Gastrocnemius medialis (tissue), 4 donors: ENCODE measurements at regions not wholly inside any gene's neighbourhood (a gene's known extent, or its start where the extent isn't known, plus 50 kb on each side); places are given as distances from the start of the nearest gene placed in this dataset.

Experiments
- ATAC-seq, 2 donors: fragments of 150-250 bp; one replicate each; pipeline ENCODE4 v1.9.1; 2016
- DNase-seq, 2 donors: peaks; one replicate each; pipeline ENCODE4 v3.0.0-alpha.2; 2019
- H3K27ac ChIP-seq, 4 donors: fragments of 200-600 bp; sonication (generic); 1 replicate in 1 of 4; 2 replicates in 3 of 4; pipeline ENCODE4 v1.5.1; 2016 to 2018; ENCODE audit warnings: mild to moderate bottlenecking in 2 of 4, moderate library complexity in 1 of 4
- H3K27me3 ChIP-seq, 3 donors: fragments of 200-600 bp; sonication (generic) in 2 of 3; 1 replicate in 1 of 3; 2 replicates in 2 of 3; pipeline versions ENCODE4 v1.5.1 to v1.6.0; 2016 to 2019; ENCODE audit warnings: mild to moderate bottlenecking in 1 of 3, moderate library complexity in 1 of 3
- H3K36me3 ChIP-seq, 2 donors: fragments of 200-600 bp; sonication (generic) in 1 of 2; one replicate each; pipeline ENCODE4 v1.5.1; 2017 to 2018
- H3K4me1 ChIP-seq, 2 donors: fragments of 200-600 bp; sonication (generic) in 1 of 2; one replicate each; pipeline ENCODE4 v1.5.1; 2016 to 2017; ENCODE audit warnings: mild to moderate bottlenecking in 2 of 2
- H3K4me3 ChIP-seq, 4 donors: fragments of 200-600 bp; sonication (generic) in 3 of 4; 1 replicate in 1 of 4; 2 replicates in 3 of 4; pipeline ENCODE4 v1.5.1; 2016 to 2019; ENCODE audit warnings: mild to moderate bottlenecking in 2 of 4
- H3K9me3 ChIP-seq, 3 donors: fragments of 200-600 bp; sonication (generic) in 2 of 3; 1 replicate in 1 of 3; 2 replicates in 2 of 3; pipeline ENCODE4 v1.5.1; 2016 to 2019
- POLR2A ChIP-seq, 2 donors: fragments of 450-650 bp; IDR thresholded peaks; one replicate each; pipeline ENCODE4 v1.6.1; 2017; ENCODE audit warnings: antibody characterized with exemption in 2 of 2, mild to moderate bottlenecking in 2 of 2, moderate library complexity in 2 of 2
- in situ Hi-C, 4 donors: fragments of 200-750 bp; cut with MboI; loops; one replicate each; pipeline versions ENCODE4 v1.15.0 to v1.8.0; 2017; ENCODE audit warnings: low sequenced_read_pairs in 4 of 4
- intact Hi-C: fragments of 100-400 bp; cut with DNase I; formaldehyde crosslinking; loops from one replicate; pipeline ENCODE4 v1.15.1; 2023; ENCODE audit warnings: low total_unique reads
- TF ChIP-seq, protein P1 (sequence below), 5 experiments: fragments of 450-650 bp in 3 of 5; fragments of 200-600 bp in 2 of 5; sonication (generic) in 2 of 5; IDR thresholded peaks in 4 of 5; conservative IDR thresholded peaks in 1 of 5; 1 replicate in 4 of 5; 2 replicates in 1 of 5; pipeline ENCODE4 v1.5.1; 2016 to 2019; ENCODE audit warnings: antibody characterized with exemption in 5 of 5, mild to moderate bottlenecking in 3 of 5, moderate library complexity in 3 of 5

- DNase-seq (no peak), ATAC-seq (no peak)
- TF ChIP-seq, protein P1, sequence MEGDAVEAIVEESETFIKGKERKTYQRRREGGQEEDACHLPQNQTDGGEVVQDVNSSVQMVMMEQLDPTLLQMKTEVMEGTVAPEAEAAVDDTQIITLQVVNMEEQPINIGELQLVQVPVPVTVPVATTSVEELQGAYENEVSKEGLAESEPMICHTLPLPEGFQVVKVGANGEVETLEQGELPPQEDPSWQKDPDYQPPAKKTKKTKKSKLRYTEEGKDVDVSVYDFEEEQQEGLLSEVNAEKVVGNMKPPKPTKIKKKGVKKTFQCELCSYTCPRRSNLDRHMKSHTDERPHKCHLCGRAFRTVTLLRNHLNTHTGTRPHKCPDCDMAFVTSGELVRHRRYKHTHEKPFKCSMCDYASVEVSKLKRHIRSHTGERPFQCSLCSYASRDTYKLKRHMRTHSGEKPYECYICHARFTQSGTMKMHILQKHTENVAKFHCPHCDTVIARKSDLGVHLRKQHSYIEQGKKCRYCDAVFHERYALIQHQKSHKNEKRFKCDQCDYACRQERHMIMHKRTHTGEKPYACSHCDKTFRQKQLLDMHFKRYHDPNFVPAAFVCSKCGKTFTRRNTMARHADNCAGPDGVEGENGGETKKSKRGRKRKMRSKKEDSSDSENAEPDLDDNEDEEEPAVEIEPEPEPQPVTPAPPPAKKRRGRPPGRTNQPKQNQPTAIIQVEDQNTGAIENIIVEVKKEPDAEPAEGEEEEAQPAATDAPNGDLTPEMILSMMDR (IDR thresholded peaks at IDR 0.05 in 4 of 5, conservative IDR thresholded peaks at IDR 0.05 in 1 of 5): no peak
- TF ChIP-seq POLR2A (IDR thresholded peaks at IDR 0.05): no peak
- in situ Hi-C loops (loop anchor here in 1 of 4 donors (10.0 kb wide), 1 partner anchor 71 kb away; no protein-coding TSS in a partner anchor), intact Hi-C loops (no loop called here)
- no peaks in the 10 kb centered on the region for H3K9me3 ChIP-seq
- no peaks in the 10 kb centered on the region for H3K36me3 ChIP-seq
- no peaks in the 10 kb centered on the region for H3K27me3 ChIP-seq
- no peaks in the 10 kb centered on the region for H3K4me1 ChIP-seq
- H3K27ac ChIP-seq: no peak overlapping the region
- no peak overlapping the region for H3K4me3 ChIP-seq
Observed at GRCh38 chr7:9876053-9876452, 1097.6 kb upstream of the PHF14 start.

DNA sequence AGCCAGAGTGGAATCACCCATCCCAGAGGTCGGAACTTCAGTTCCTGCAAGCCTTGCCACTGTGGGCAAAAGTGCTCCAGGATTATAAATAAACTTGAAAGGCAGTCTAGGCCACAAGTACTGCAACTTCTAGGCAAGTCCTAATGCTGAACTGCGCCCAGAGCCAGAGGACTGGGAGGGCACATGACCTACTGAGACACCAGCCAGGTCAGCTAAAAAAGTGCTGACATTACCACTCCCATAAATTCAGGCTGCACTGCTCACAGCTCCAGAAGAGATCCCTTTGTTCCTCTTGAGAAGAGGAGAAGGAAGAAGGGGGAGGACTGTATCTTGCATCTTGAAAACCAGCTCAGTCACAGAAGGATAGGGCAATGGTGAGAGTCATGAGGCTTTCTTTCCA, 1084.1 kb upstream of the PHF14 start:
- no peak for ATAC-seq
- Histone ChIP-seq H3K27me3 (no peaks in the 10 kb centered on the region), H3K9me3 (no peaks in the 10 kb centered on the region), H3K36me3 (no peaks in the 10 kb centered on the region), H3K4me1 (no peaks in the 10 kb centered on the region), H3K4me3 (no peak overlapping the region), H3K27ac (no peak overlapping the region)
- in situ Hi-C loops (no loop called here), intact Hi-C loops (no loop called here)
- DNase-seq: no peak
- TF ChIP-seq, protein P1 (IDR thresholded peaks at IDR 0.05 in 4 of 5, conservative IDR thresholded peaks at IDR 0.05 in 1 of 5): no peak
- TF ChIP-seq POLR2A (IDR thresholded peaks at IDR 0.05): no peak

- in situ Hi-C loops: no loop called here
- no peaks in the 10 kb centered on the region for H3K27me3 ChIP-seq
- TF ChIP-seq, protein P1 (IDR thresholded peaks at IDR 0.05 in 4 of 5, conservative IDR thresholded peaks at IDR 0.05 in 1 of 5): no peak
- no peak for TF ChIP-seq POLR2A (IDR thresholded peaks at IDR 0.05)
- no peak overlapping the region for H3K27ac ChIP-seq
- H3K4me1 ChIP-seq: no peaks in the 10 kb centered on the region
- intact Hi-C loops: no loop called here
- DNase-seq (no peak), ATAC-seq (no peak)
- H3K36me3 ChIP-seq: no peaks in the 10 kb centered on the region
- no peaks in the 10 kb centered on the region for H3K9me3 ChIP-seq
- H3K4me3 ChIP-seq: no peak overlapping the region
Observed at GRCh38 chr7:9890092-9890491, 1083.6 kb upstream of the PHF14 start.

DNA sequence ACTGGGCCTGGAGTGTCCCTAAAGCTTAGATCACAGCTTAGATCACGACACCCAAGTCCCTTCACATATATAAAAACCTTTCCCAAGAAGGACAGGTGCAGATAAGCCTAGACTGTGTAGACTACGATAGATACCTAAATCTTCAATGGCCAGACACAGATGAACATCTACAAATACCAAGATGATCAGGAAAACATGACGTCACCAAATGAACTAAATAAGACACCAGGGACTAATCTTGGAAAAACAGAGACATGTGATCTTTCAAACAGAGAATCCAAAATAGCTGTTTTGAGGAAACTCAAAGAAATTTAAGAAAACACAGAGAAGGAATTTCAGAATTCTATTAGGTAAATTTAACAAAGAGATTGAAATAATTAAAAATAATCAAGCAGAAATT, 1082.6 kb upstream of the PHF14 start:
- DNase-seq: no peak
- no peak for ATAC-seq

More for the DNA sequence above, 1082.6 kb upstream of the PHF14 start:
- Histone ChIP-seq H3K27ac (no peak overlapping the region), H3K36me3 (no peaks in the 10 kb centered on the region), H3K27me3 (no peaks in the 10 kb centered on the region), H3K9me3 (peaks cover 0 to 5% (median 0%) of the 10 kb centered on the region in 3 donors), H3K4me3 (no peak overlapping the region), H3K4me1 (no peaks in the 10 kb centered on the region)
- in situ Hi-C loops: no loop called here
- intact Hi-C loops: no loop called here
- TF ChIP-seq, protein P1 (IDR thresholded peaks at IDR 0.05 in 4 of 5, conservative IDR thresholded peaks at IDR 0.05 in 1 of 5): no peak
- TF ChIP-seq POLR2A (IDR thresholded peaks at IDR 0.05): no peak
